ENCODE measurements at regions not wholly inside any gene's neighbourhood (a gene's known extent, or its start where the extent isn't known, plus 50 kb on each side); places are given as distances from the start of the nearest gene placed in this dataset.
A peak's percentile ranks its signal among the peaks of the same experiment; 100 is the strongest.

GRCh38 chr14:50052517-50052916 is 63.9 kb downstream of the VCPKMT start:
- Histone ChIP-seq H3F3A (ENCODE audit: insufficient read depth, low read length) (no peaks in the 10 kb centered on the region), H3K27ac (ENCODE audit: low read depth, low read length, poor library complexity, severe bottlenecking) (no peak overlapping the region), H3K4me1 (ENCODE audit: insufficient read depth, low read length, severe bottlenecking) (peaks cover 23% of the 10 kb centered on the region), H4K20me1 (ENCODE audit: insufficient read depth, low read length) (no peaks in the 10 kb centered on the region), H3K4me3 (ENCODE audit: low read depth, low read length, poor library complexity, severe bottlenecking) (no peak overlapping the region), H3K27me3 (ENCODE audit: insufficient read depth, low read length) (no peaks in the 10 kb centered on the region), H3K79me2 (ENCODE audit: insufficient read depth, low read length) (no peaks in the 10 kb centered on the region), H3K9me3 (ENCODE audit: low read length) (no peaks in the 10 kb centered on the region), H3K36me3 (ENCODE audit: insufficient read depth, low read length) (no peaks in the 10 kb centered on the region), H2AFZ (ENCODE audit: low read length) (no peak overlapping the region), H3K9ac (ENCODE audit: low read length) (no peak overlapping the region), H3K9me2 (ENCODE audit: low read depth, low read length) (no peaks in the 10 kb centered on the region), H3K4me2 (ENCODE audit: low read length) (no peak overlapping the region)
- TF ChIP-seq EZH2 (IDR thresholded peaks at IDR 0.05; ENCODE audit: borderline replicate concordance, low read length) (no peak), CTCF (IDR thresholded peaks at IDR 0.05; ENCODE audit: low read length) (no peak)

GRCh38 chr14:50053935-50054334 is 62.4 kb downstream of the VCPKMT start:
- Histone ChIP-seq H3K9me2 (ENCODE audit: low read depth, low read length) (no peaks in the 10 kb centered on the region), H3F3A (ENCODE audit: insufficient read depth, low read length) (no peaks in the 10 kb centered on the region), H3K36me3 (ENCODE audit: insufficient read depth, low read length) (no peaks in the 10 kb centered on the region), H3K79me2 (ENCODE audit: insufficient read depth, low read length) (no peaks in the 10 kb centered on the region), H3K9ac (ENCODE audit: low read length) (no peak overlapping the region), H3K4me2 (ENCODE audit: low read length) (no peak overlapping the region), H4K20me1 (ENCODE audit: insufficient read depth, low read length) (no peaks in the 10 kb centered on the region), H3K27ac (ENCODE audit: low read depth, low read length, poor library complexity, severe bottlenecking) (no peak overlapping the region), H3K4me3 (ENCODE audit: low read depth, low read length, poor library complexity, severe bottlenecking) (no peak overlapping the region), H2AFZ (ENCODE audit: low read length) (no peak overlapping the region), H3K9me3 (ENCODE audit: low read length) (no peaks in the 10 kb centered on the region), H3K27me3 (ENCODE audit: insufficient read depth, low read length) (no peaks in the 10 kb centered on the region), H3K4me1 (ENCODE audit: insufficient read depth, low read length, severe bottlenecking) (peaks cover 26% of the 10 kb centered on the region)
- no peak for TF ChIP-seq CTCF (IDR thresholded peaks at IDR 0.05; ENCODE audit: low read length)
- TF ChIP-seq EZH2 (IDR thresholded peaks at IDR 0.05; ENCODE audit: borderline replicate concordance, low read length) = no peak

- Histone ChIP-seq H2AFZ (ENCODE audit: low read length) (0 out of 2 replicates have a peak overlapping the region, but pooled peaks have one; percentile 71), H4K20me1 (ENCODE audit: insufficient read depth, low read length) (no peaks in the 10 kb centered on the region), H3K36me3 (ENCODE audit: insufficient read depth, low read length) (no peaks in the 10 kb centered on the region), H3K4me1 (ENCODE audit: insufficient read depth, low read length, severe bottlenecking) (peaks cover 27% of the 10 kb centered on the region), H3K79me2 (ENCODE audit: insufficient read depth, low read length) (no peaks in the 10 kb centered on the region), H3K27me3 (ENCODE audit: insufficient read depth, low read length) (no peaks in the 10 kb centered on the region), H3K9ac (ENCODE audit: low read length) (peak overlapping the region; percentile 31; the same call in 1 of the 2 replicates), H3K9me3 (ENCODE audit: low read length) (no peaks in the 10 kb centered on the region), H3K4me2 (ENCODE audit: low read length) (peak overlapping the region; percentile 43; the same call in 1 of the 2 replicates), H3K9me2 (ENCODE audit: low read depth, low read length) (no peaks in the 10 kb centered on the region), H3K4me3 (ENCODE audit: low read depth, low read length, poor library complexity, severe bottlenecking) (no peak overlapping the region), H3K27ac (ENCODE audit: low read depth, low read length, poor library complexity, severe bottlenecking) (peak overlapping the region; percentile 55), H3F3A (ENCODE audit: insufficient read depth, low read length) (no peaks in the 10 kb centered on the region)
- TF ChIP-seq EZH2 (IDR thresholded peaks at IDR 0.05; ENCODE audit: borderline replicate concordance, low read length) = no peak
- TF ChIP-seq CTCF (IDR thresholded peaks at IDR 0.05; ENCODE audit: low read length) = peak; percentile 61; the same call in 1 of the 2 replicates
Measured at GRCh38 chr14:50055461-50056228, 60.7 kb downstream of the VCPKMT start.
